Loucy (cell line): ENCODE measurements at regions not wholly inside any gene's neighbourhood (a gene's known extent, or its start where the extent isn't known, plus 50 kb on each side); places are given as distances from the start of the nearest gene placed in this dataset.

Experiments
- H2AFZ ChIP-seq: fragments of 200-600 bp; sonication (generic); 2 replicates; pipeline ENCODE4 v1.6.0; 2016; ENCODE audit warnings: antibody characterized with exemption, mild to moderate bottlenecking, low read length, moderate library complexity
- H3F3A ChIP-seq: fragments of 200-600 bp; 2 replicates; pipeline ENCODE4 v1.6.0; 2016; ENCODE audit warnings: antibody characterized with exemption, low read depth, mild to moderate bottlenecking
- H3K27me3 ChIP-seq: fragments of 200-600 bp; sonication (generic); 2 replicates; pipeline ENCODE4 v1.6.1; 2014; ENCODE audit warnings: low read length, mild to moderate bottlenecking; ENCODE audit not compliant: insufficient read depth, poor library complexity, severe bottlenecking
- H3K36me3 ChIP-seq: fragments of 200-600 bp; sonication (generic); 2 replicates; pipeline ENCODE4 v1.6.1; 2016; ENCODE audit warnings: low read length; ENCODE audit not compliant: insufficient read depth
- H3K4me1 ChIP-seq: fragments of 200-600 bp; sonication (generic); 2 replicates; pipeline ENCODE4 v1.5.1; 2014; ENCODE audit warnings: low read length, mild to moderate bottlenecking; ENCODE audit not compliant: insufficient read depth, poor library complexity, severe bottlenecking
- H3K4me2 ChIP-seq: fragments of 200-600 bp; sonication (generic); 2 replicates; pipeline ENCODE4 v1.6.0; 2014; ENCODE audit warnings: antibody characterized with exemption, low read length, low read depth, mild to moderate bottlenecking; ENCODE audit not compliant: poor library complexity, severe bottlenecking
- H3K4me3 ChIP-seq: fragments of 200-600 bp; sonication (generic); 2 replicates; pipeline ENCODE4 v1.5.1; 2014; ENCODE audit warnings: low read length, mild to moderate bottlenecking, mixed read lengths; ENCODE audit not compliant: poor library complexity, severe bottlenecking
- H3K79me2 ChIP-seq: fragments of 200-600 bp; sonication (generic); 2 replicates; pipeline ENCODE4 v1.6.1; 2014; ENCODE audit warnings: low read length; ENCODE audit not compliant: insufficient read depth
- H3K9ac ChIP-seq: fragments of 200-600 bp; sonication (generic); 2 replicates; pipeline ENCODE4 v1.6.0; 2014; ENCODE audit warnings: mild to moderate bottlenecking, low read depth, low read length, moderate library complexity; ENCODE audit not compliant: poor library complexity, severe bottlenecking
- H3K9me2 ChIP-seq: fragments of 200-600 bp; sonication (generic); replicated peaks from 2 replicates; pipeline ENCODE4 v1.6.1; 2016; ENCODE audit warnings: low read depth, low read length, mixed read lengths
- H3K9me3 ChIP-seq: fragments of 200-600 bp; sonication (generic); 2 replicates; pipeline ENCODE4 v1.6.1; 2014; ENCODE audit warnings: mild to moderate bottlenecking, antibody characterized with exemption, low read length, low read depth; ENCODE audit not compliant: insufficient read depth
- H4K20me1 ChIP-seq: fragments of 200-600 bp; sonication (generic); 2 replicates; pipeline ENCODE4 v1.6.0; 2014; ENCODE audit warnings: antibody characterized with exemption, low read length, mild to moderate bottlenecking; ENCODE audit not compliant: insufficient read depth, poor library complexity, severe bottlenecking
- EZH2phosphoT487 ChIP-seq: fragments of 200-600 bp; IDR thresholded peaks from 2 replicates; pipeline ENCODE4 v1.6.1; 2018; ENCODE audit warnings: antibody characterized with exemption, mild to moderate bottlenecking, moderate library complexity, borderline replicate concordance
- TF ChIP-seq, protein P1 (sequence below): fragments of 200-600 bp; sonication (generic); conservative IDR thresholded peaks from 2 replicates; pipeline ENCODE4 v1.5.1; 2014; ENCODE audit warnings: mild to moderate bottlenecking, antibody characterized with exemption, low read length

DNA sequence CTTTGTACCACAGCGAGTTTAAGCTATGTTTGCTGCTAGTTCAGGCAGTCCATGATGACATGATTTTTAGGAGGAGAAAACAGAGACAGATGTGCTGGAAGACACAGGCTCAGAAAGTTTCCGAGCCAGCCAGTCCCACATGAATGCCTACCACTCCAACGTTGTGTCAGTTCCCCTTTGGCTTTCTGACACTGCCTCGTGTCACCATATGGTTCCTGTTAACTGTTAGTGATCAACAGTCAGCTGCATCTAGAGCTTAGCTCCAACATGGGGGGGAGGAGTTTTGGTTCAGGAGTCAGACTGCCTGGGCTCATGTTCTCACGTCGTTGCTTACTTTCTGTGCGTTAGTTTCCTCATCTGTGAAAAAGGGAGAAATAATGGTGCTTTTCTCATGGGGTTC lies 343.7 kb downstream of the MID1IP1 start:
- no peaks in the 10 kb centered on the region for H3F3A ChIP-seq
- TF ChIP-seq, protein P1, sequence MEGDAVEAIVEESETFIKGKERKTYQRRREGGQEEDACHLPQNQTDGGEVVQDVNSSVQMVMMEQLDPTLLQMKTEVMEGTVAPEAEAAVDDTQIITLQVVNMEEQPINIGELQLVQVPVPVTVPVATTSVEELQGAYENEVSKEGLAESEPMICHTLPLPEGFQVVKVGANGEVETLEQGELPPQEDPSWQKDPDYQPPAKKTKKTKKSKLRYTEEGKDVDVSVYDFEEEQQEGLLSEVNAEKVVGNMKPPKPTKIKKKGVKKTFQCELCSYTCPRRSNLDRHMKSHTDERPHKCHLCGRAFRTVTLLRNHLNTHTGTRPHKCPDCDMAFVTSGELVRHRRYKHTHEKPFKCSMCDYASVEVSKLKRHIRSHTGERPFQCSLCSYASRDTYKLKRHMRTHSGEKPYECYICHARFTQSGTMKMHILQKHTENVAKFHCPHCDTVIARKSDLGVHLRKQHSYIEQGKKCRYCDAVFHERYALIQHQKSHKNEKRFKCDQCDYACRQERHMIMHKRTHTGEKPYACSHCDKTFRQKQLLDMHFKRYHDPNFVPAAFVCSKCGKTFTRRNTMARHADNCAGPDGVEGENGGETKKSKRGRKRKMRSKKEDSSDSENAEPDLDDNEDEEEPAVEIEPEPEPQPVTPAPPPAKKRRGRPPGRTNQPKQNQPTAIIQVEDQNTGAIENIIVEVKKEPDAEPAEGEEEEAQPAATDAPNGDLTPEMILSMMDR, result no peak
- TF ChIP-seq EZH2phosphoT487, result no peak
- H3K4me3 ChIP-seq, result no peak overlapping the region
- no peaks in the 10 kb centered on the region for H4K20me1 ChIP-seq
- H3K9ac ChIP-seq, result no peak overlapping the region
- H3K9me2 ChIP-seq, result no peaks in the 10 kb centered on the region
- H2AFZ ChIP-seq, result no peak overlapping the region
- H3K79me2 ChIP-seq, result no peaks in the 10 kb centered on the region
- H3K27me3 ChIP-seq, result no peaks in the 10 kb centered on the region
- H3K36me3 ChIP-seq, result no peaks in the 10 kb centered on the region
- peaks cover 13% of the 10 kb centered on the region for H3K4me1 ChIP-seq
- no peak overlapping the region for H3K4me2 ChIP-seq
- no peaks in the 10 kb centered on the region for H3K9me3 ChIP-seq

DNA sequence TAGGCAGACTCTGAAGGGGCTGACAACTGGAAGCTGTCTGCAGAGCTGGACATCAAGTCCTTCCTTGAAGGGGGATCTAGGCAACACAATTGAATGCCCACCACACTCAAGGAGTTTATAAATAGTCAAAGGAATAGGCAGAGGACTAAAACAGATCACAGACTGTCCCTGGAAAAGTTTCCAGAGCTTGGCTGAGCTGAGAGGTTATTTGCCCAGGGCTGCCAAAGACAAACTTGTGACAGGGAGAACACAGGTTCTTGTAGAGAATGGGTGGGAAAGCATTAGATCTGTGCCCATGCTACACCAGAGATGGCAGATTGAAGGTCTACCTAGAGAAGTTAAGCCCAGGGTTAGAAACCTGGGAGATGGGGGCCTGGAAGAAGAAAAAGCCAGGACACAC lies 344.6 kb downstream of the MID1IP1 start:
- H3K79me2 ChIP-seq, result no peaks in the 10 kb centered on the region
- H3K9ac ChIP-seq, result no peak overlapping the region
- peaks cover 13% of the 10 kb centered on the region for H3K4me1 ChIP-seq
- no peak overlapping the region for H3K4me3 ChIP-seq
- no peaks in the 10 kb centered on the region for H3K36me3 ChIP-seq
- no peaks in the 10 kb centered on the region for H3F3A ChIP-seq
- TF ChIP-seq, protein P1, result no peak
- H3K4me2 ChIP-seq, result no peak overlapping the region
- no peaks in the 10 kb centered on the region for H3K9me2 ChIP-seq
- H3K27me3 ChIP-seq, result no peaks in the 10 kb centered on the region
- H2AFZ ChIP-seq, result no peak overlapping the region
- H3K9me3 ChIP-seq, result no peaks in the 10 kb centered on the region
- H4K20me1 ChIP-seq, result no peaks in the 10 kb centered on the region

DNA sequence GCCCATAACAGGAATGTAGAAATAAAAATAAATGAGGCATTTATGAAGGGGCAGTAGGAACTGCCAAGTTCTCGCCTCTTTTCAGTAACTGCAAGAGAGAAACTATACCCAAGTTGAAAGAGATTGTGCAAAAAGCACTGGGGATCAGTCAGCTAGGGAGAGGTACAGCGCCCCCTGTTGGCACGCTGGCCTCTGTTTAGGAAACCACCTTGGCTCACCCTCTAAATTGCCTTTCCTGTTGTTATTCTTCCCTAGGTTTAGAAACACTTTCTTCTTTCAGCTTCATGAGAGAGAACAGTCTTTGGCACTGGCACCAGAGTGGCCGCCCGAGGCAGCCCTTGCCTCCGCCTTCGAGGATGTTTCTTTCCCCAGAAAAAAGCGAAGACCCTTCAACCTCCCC lies 348.5 kb downstream of the MID1IP1 start:
- no peak overlapping the region for H3K4me2 ChIP-seq
- no peaks in the 10 kb centered on the region for H3K9me2 ChIP-seq
- H3K79me2 ChIP-seq, result no peaks in the 10 kb centered on the region
- no peaks in the 10 kb centered on the region for H3K27me3 ChIP-seq
- H3F3A ChIP-seq, result no peaks in the 10 kb centered on the region
- H2AFZ ChIP-seq, result no peak overlapping the region
- H3K9me3 ChIP-seq, result no peaks in the 10 kb centered on the region
- H3K9ac ChIP-seq, result no peak overlapping the region
- no peaks in the 10 kb centered on the region for H4K20me1 ChIP-seq
- H3K4me1 ChIP-seq, result peaks cover 3% of the 10 kb centered on the region
- no peaks in the 10 kb centered on the region for H3K36me3 ChIP-seq
- TF ChIP-seq EZH2phosphoT487, result no peak
- TF ChIP-seq, protein P1, result peak; percentile 73
- no peak overlapping the region for H3K4me3 ChIP-seq
